Naive thymus-derived CD8-positive, alpha-beta T cell (primary cell): ENCODE measurements at regions not wholly inside any gene's neighbourhood (a gene's known extent, or its start where the extent isn't known, plus 50 kb on each side); places are given as distances from the start of the nearest gene placed in this dataset.

Source experiments
- ATAC-seq, 2 donors: fragments of 150-1000 bp; cut with Tn5 transposase in 1 of 2; sonication (Bioruptor Pico), chemical (Tn5 transposase) in 1 of 2; 1 replicate in 1 of 2; 2 replicates in 1 of 2; pipeline ENCODE4 v1.10.0; 2021; ENCODE audit warnings: mild to moderate bottlenecking in 2 of 2, moderate library complexity in 2 of 2
- POLR2A ChIA-PET: fragments of 350-600 bp; sonication (Branson Sonifier 250); formaldehyde crosslinking; loops from one replicate; lab custom pipeline; 2021; ENCODE audit warnings: antibody characterized with exemption; lab: Charles Lee
- DNase-seq, 10 donors: peaks; one replicate each; pipeline versions ENCODE4 v3.0.0 to v3.0.0-alpha.2; 2020 to 2022
- H3K27ac Mint-ChIP-seq, 10 donors: one replicate each; pipeline ENCODE4 v1.8.0; 2020 to 2022; ENCODE audit warnings: mild to moderate bottlenecking in 10 of 10, mixed read lengths in 10 of 10, moderate library complexity in 4 of 10, inconsistent platforms in 1 of 10
- H3K27me3 Mint-ChIP-seq, 5 donors: one replicate each; pipeline ENCODE4 v1.8.0; 2021 to 2022; ENCODE audit warnings: mixed read lengths in 5 of 5
- H3K36me3 Mint-ChIP-seq, 3 donors: one replicate each; pipeline ENCODE4 v1.8.0; 2020 to 2022; ENCODE audit warnings: mixed read lengths in 3 of 3, mild to moderate bottlenecking in 2 of 3, inconsistent platforms in 1 of 3
- H3K4me1 Mint-ChIP-seq, 4 donors: one replicate each; pipeline ENCODE4 v1.8.0; 2021 to 2022; ENCODE audit warnings: mixed read lengths in 4 of 4
- H3K4me3 Mint-ChIP-seq, 10 donors: one replicate each; pipeline ENCODE4 v1.8.0; 2020 to 2022; ENCODE audit warnings: mild to moderate bottlenecking in 10 of 10, mixed read lengths in 10 of 10, moderate library complexity in 6 of 10, inconsistent platforms in 1 of 10
- H3K9me3 Mint-ChIP-seq, 9 donors: one replicate each; pipeline ENCODE4 v1.8.0; 2020 to 2022; ENCODE audit warnings: mixed read lengths in 9 of 9, mild to moderate bottlenecking in 3 of 9, inconsistent platforms in 1 of 9, moderate library complexity in 1 of 9

DNA sequence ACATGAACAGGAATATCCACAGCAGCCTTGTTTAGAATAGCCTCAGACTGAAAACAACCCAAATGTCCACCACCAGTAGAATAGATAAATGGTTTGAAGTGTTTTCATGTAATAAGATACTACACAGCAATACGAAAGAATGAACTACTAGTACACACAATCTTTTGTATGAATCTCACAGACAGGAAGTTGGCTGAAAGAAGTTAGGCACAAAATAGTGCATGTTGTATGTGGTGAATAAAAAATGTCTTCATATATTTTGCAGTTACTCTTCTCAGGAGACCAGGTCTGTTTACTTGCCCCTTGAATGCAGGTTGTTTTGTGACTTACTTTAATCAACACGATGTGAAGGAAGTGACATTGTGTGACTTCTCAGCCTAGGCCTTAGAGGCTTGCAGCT lies 75.9 kb upstream of the LEF1 start:
- Mint-ChIP-seq H3K27ac (peak overlapping the region in 6 of 10 donors; percentile 7 to 41 (median 27)), H3K27me3 (no peaks in the 10 kb centered on the region), H3K4me1 (peaks cover 7 to 18% (median 9%) of the 10 kb centered on the region in 4 donors), H3K9me3 (peaks cover 2 to 14% (median 5%) of the 10 kb centered on the region in 9 donors), H3K36me3 (peaks cover 2 to 22% (median 14%) of the 10 kb centered on the region in 3 donors), H3K4me3 (no peak overlapping the region)
- POLR2A ChIA-PET, result interaction anchor here (1.0 to 1.2 kb wide), 2 partner anchors 8 to 76 kb away, joined by 3 read pairs; partner anchors contain the start of gene LEF1
- no peak for ATAC-seq
- DNase-seq, result peak in 2 of 10 donors; percentile 5 to 14

DNA sequence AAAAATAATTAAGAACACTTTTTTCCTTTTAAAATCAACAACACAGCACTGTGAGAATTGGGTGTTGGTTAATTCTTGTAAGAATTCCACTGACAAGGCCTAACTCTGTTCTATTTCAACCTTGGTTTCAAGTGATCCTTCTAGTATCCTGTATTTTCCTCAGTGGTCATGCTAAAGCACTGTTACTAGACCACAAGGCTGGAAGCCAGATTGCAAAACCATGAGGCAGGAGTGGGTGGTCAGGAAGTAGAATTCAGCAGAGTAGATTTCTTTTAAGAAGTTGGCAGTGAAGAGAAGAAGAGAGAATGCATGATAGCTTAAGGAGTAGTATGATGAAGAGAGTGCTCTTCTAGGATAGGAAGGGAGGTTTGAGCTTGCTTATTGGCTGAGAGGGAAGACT lies 71.6 kb upstream of the LEF1 start:
- no peak for DNase-seq
- H3K9me3 Mint-ChIP-seq, result peaks cover 0 to 2% (median 0%) of the 10 kb centered on the region in 9 donors
- H3K36me3 Mint-ChIP-seq, result peaks cover 7 to 18% (median 10%) of the 10 kb centered on the region in 3 donors
- POLR2A ChIA-PET, result no interaction called here
- no peak overlapping the region for H3K27ac Mint-ChIP-seq
- no peaks in the 10 kb centered on the region for H3K27me3 Mint-ChIP-seq
- ATAC-seq, result no peak
- H3K4me1 Mint-ChIP-seq, result peaks cover 7 to 23% (median 14%) of the 10 kb centered on the region in 4 donors
- H3K4me3 Mint-ChIP-seq, result no peak overlapping the region

DNA sequence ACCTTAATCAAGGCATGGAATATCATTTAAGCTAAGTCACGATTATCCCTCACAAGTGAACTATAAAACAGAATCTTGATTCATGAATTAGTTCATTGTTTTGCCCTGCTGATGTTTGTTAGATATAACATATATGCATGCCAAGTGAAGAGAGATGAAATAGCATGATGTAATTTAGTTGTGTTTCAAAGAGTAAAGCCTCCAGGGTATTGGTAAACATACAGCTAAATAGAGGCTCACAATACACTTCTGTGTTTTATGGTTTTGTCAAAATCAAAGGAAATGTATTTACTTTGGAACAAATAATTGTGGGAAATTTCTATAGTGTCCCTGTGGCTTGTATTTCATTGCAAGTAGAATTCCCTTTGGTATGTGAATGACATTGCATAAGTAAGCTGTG lies 69.0 kb upstream of the LEF1 start:
- DNase-seq (no peak), ATAC-seq (no peak)
- H3K4me1 Mint-ChIP-seq, result peaks cover 0 to 12% (median 8%) of the 10 kb centered on the region in 4 donors
- no peak overlapping the region for H3K27ac Mint-ChIP-seq
- H3K27me3 Mint-ChIP-seq, result no peaks in the 10 kb centered on the region
- POLR2A ChIA-PET, result no interaction called here
- H3K36me3 Mint-ChIP-seq, result peaks cover 15 to 33% (median 16%) of the 10 kb centered on the region in 3 donors
- peaks cover 0 to 2% (median 0%) of the 10 kb centered on the region in 9 donors for H3K9me3 Mint-ChIP-seq
- H3K4me3 Mint-ChIP-seq, result no peak overlapping the region

DNA sequence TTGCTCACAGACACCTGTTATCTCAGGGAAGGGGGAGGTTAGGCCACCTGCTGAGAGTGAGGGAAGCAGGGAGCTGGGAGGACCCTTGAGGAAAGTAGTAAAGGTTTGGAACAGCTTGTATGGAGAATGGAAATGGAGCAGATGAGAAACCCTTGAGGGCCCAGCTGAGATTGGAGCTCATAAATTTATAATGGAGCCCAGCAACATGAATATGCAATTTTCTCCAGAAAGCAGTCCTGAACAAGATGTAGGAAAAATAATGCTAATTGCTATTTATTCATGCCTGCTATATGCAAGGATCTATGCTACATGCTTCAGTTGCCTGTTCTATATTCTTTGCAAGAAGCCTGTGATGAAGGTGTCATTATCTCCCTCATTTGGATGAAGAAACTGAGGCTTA lies 67.5 kb upstream of the LEF1 start:
- H3K4me1 Mint-ChIP-seq, result peaks cover 0 to 21% (median 12%) of the 10 kb centered on the region in 4 donors
- POLR2A ChIA-PET, result interaction anchor here (0.6 kb wide), 1 partner anchor 130 kb away, joined by 3 read pairs; no protein-coding TSS in a partner anchor
- H3K9me3 Mint-ChIP-seq, result peaks cover 0 to 4% (median 0%) of the 10 kb centered on the region in 9 donors
- DNase-seq (no peak), ATAC-seq (no peak)
- H3K36me3 Mint-ChIP-seq, result peaks cover 16 to 40% (median 26%) of the 10 kb centered on the region in 3 donors
- H3K4me3 Mint-ChIP-seq, result no peak overlapping the region
- no peak overlapping the region for H3K27ac Mint-ChIP-seq
- H3K27me3 Mint-ChIP-seq, result no peaks in the 10 kb centered on the region

DNA sequence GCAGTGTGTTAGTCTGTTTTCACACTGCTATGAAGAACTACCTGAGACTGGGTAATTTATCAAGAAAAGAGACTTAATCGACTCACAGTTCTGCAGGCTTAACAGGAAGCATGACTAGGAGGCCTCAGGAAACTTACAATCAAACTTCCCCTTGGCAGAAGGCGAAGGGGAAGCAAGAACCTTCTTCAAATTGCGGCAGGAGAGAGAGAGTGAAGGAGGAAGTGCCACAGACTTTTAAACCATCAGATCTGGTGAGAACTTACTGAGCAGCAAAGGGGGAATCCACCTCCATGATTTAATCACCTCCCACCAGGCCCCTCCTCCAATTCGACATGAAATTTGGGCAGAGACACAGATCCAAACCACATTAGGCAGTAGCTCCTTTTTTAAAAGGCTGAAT lies 59.2 kb upstream of the LEF1 start:
- Mint-ChIP-seq H3K9me3 (peaks cover 0 to 14% (median 0%) of the 10 kb centered on the region in 9 donors), H3K4me1 (peaks cover 3 to 16% (median 9%) of the 10 kb centered on the region in 4 donors), H3K27me3 (no peaks in the 10 kb centered on the region), H3K4me3 (no peak overlapping the region), H3K27ac (peak overlapping the region in 6 of 10 donors; percentile 31 to 85 (median 66)), H3K36me3 (peaks cover 16 to 28% (median 21%) of the 10 kb centered on the region in 3 donors)
- ATAC-seq, result peak in 1 of 2 donors; percentile 38
- no peak for DNase-seq
- POLR2A ChIA-PET, result no interaction called here

DNA sequence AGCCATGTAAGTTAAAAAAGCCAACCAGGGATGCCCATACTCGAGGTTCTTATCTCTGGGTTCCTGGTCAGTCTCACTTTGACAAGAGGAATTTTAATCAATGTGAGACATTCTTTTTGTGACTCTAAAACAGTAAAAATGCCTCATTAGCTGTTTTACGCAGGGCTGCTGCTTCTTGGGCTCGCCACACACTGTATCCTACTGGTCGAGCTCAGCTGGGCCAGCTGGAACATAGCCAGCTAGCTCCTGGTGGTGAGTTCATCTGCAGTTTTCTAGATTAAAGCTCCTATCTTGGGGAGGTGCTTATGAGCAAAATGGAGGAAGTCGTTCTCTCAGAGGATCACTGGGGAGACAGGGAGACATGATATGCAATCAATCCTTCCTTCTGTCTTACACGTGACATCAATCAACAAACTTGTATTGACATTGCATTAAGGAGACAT lies 55.9 kb upstream of the LEF1 start:
- ATAC-seq, result no peak

DNA sequence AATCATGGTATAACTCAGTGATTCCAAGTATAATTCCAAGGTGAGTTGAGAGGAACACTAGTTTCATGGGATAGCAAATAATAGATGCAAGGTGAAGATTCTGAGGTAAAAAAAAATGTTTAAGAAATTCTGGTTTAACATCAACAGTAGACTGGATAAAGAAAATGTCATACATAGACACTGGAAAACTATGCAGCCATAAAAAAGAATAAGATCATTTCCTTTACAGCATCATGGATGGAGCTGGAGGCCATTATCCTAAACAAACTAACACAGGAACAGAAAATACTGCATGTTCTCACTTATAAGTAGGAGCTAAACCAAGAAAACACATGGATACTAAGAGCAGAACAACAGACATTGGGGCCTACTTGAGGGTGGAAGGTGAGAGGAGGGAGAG lies 54.6 kb upstream of the LEF1 start:
- Mint-ChIP-seq H3K27me3 (no peaks in the 10 kb centered on the region), H3K36me3 (peaks cover 14 to 27% (median 26%) of the 10 kb centered on the region in 3 donors), H3K4me1 (peaks cover 3 to 6% (median 4%) of the 10 kb centered on the region in 4 donors), H3K9me3 (peaks cover 0 to 10% (median 0%) of the 10 kb centered on the region in 9 donors), H3K27ac (peak overlapping the region in 1 of 10 donors; percentile 71), H3K4me3 (no peak overlapping the region)
- ATAC-seq (no peak), DNase-seq (no peak)
- POLR2A ChIA-PET, result interaction anchor here (0.6 kb wide), 1 partner anchor 131 kb away, joined by 3 read pairs; no protein-coding TSS in a partner anchor

More for the DNA sequence above, 55.9 kb upstream of the LEF1 start:
- Mint-ChIP-seq H3K27ac (peak overlapping the region in 1 of 10 donors; percentile 38), H3K4me1 (peaks cover 3 to 6% (median 4%) of the 10 kb centered on the region in 4 donors), H3K4me3 (no peak overlapping the region), H3K27me3 (no peaks in the 10 kb centered on the region), H3K9me3 (peaks cover 0 to 10% (median 0%) of the 10 kb centered on the region in 9 donors), H3K36me3 (peaks cover 14 to 27% (median 26%) of the 10 kb centered on the region in 3 donors)
- POLR2A ChIA-PET, result no interaction called here
- DNase-seq, result no peak

DNA sequence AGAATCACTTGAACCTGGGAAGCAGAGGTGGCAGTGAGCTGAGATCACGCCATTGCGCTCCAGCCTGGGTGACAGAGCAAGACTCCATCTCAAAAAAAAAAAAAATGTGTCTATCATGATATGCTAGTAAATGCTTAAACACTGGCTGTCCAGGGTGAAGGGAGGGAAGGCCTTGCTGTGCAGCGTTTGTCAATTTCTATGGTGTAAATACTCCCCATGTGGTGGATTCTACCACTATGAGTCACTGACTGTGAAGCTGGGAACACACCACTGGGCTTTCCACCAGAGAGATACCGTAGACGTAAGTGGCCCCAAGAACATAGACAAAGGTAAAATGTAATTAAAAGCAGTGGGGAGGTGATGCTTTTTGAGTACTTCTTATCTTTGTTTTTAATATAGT lies 51.3 kb upstream of the LEF1 start:
- ATAC-seq (no peak), DNase-seq (no peak)
- Mint-ChIP-seq H3K9me3 (peaks cover 0 to 6% (median 0%) of the 10 kb centered on the region in 9 donors), H3K4me1 (peaks cover 0 to 8% (median 6%) of the 10 kb centered on the region in 4 donors), H3K27me3 (no peaks in the 10 kb centered on the region), H3K27ac (peak overlapping the region in 1 of 10 donors; percentile 62), H3K4me3 (no peak overlapping the region), H3K36me3 (peaks cover 7 to 37% (median 33%) of the 10 kb centered on the region in 3 donors)
- POLR2A ChIA-PET, result interaction anchor here (0.7 kb wide), 1 partner anchor 130 kb away, joined by 3 read pairs; no protein-coding TSS in a partner anchor
